ENCODE measurements at regions not wholly inside any gene's neighbourhood (a gene's known extent, or its start where the extent isn't known, plus 50 kb on each side); places are given as distances from the start of the nearest gene placed in this dataset.

GRCh38 chr7:9036080-9036479, 602.7 kb downstream of the NXPH1 start:
- TF ChIP-seq CTCF (IDR thresholded peaks at IDR 0.05) (no peak), POLR2A (IDR thresholded peaks at IDR 0.05) (no peak), EP300 (IDR thresholded peaks at IDR 0.05) (no peak)
